K562 (cell line): ENCODE measurements at regions not wholly inside any gene's neighbourhood (a gene's known extent, or its start where the extent isn't known, plus 50 kb on each side); places are given as distances from the start of the nearest gene placed in this dataset.

Experiments used
- ATAC-seq: fragments of 200-7000 bp; cut with Tn5 transposase; 3 replicates; pipeline ENCODE4 v1.9.1; 2020; ENCODE audit warnings: moderate library complexity
- BruUV-seq: library from RNA; stranded (reverse); fragments of 400-500 nt; replicated peaks from 2 replicates; lab custom pipeline; 2021; lab: Mats Ljungman, UMichigan
- CTCF ChIA-PET: fragments of 300-600 bp; formaldehyde crosslinking; extraction: SDS; loops from one replicate; lab custom pipeline; 2021; ENCODE audit warnings: low intra/inter-chr PET ratio; lab: Yijun Ruan, JAX
- POLR2A ChIA-PET: fragments of 300-600, 350-650 bp; sonication (Branson Sonifier 250); formaldehyde crosslinking; extraction: SDS; loops from one replicate; lab custom pipeline; 2021; ENCODE audit warnings: antibody characterized with exemption, inconsistent platforms; lab: Yijun Ruan, JAX
- DNase-seq, 4 experiments: peaks; one replicate each; pipeline versions ENCODE4 v3.0.0 to v3.0.0-alpha.2; 2011 to 2018; ENCODE audit warnings: low spot score in 3 of 4, mixed read lengths in 3 of 4; ENCODE audit errors: extremely low read depth in 1 of 4
- FAIRE-seq: peaks from 2 replicates; lab custom pipeline; 2011; peaks lifted over from hg19 to GRCh38; lab: Jason Lieb, UNC
- H2AFZ ChIP-seq: 2 replicates; pipeline ENCODE4 v1.6.0; 2011; ENCODE audit warnings: low read depth, low read length, control low read depth, inconsistent platforms
- H3K27ac ChIP-seq: fragments of 200-600 bp; 3 replicates; pipeline ENCODE4 v1.8.0; 2011; ENCODE audit warnings: low read depth, mild to moderate bottlenecking, control low read depth, inconsistent platforms, low read length, moderate library complexity, mixed read lengths; ENCODE audit errors: extremely low read depth
- H3K27me3 ChIP-seq, 2 experiments: fragments of 300-600 bp in 1 of 2; 2 replicates in 1 of 2; 3 replicates in 1 of 2; pipeline versions ENCODE4 v1.6.0 to v1.8.0; 2011; ENCODE audit warnings: inconsistent platforms in 2 of 2, low read length in 2 of 2, mild to moderate bottlenecking in 1 of 2, mixed read lengths in 1 of 2, moderate library complexity in 1 of 2; ENCODE audit not compliant: control insufficient read depth in 2 of 2, insufficient read depth in 2 of 2
- H3K36me3 ChIP-seq: fragments of 300-600 bp; 3 replicates; pipeline ENCODE4 v1.8.0; 2011; ENCODE audit warnings: mild to moderate bottlenecking, low read length, inconsistent platforms; ENCODE audit not compliant: control insufficient read depth, insufficient read depth
- H3K4me1 ChIP-seq, 2 experiments: fragments of 200-600 bp in 1 of 2; replicated peaks in 1 of 2; 2 replicates in 1 of 2; 3 replicates in 1 of 2; pipeline versions ENCODE4 v1.5.1 to v1.8.0; 2011; ENCODE audit warnings: inconsistent platforms in 2 of 2, low read length in 2 of 2, mild to moderate bottlenecking in 1 of 2, mixed read lengths in 1 of 2, moderate library complexity in 1 of 2; ENCODE audit not compliant: control insufficient read depth in 2 of 2, insufficient read depth in 2 of 2
- H3K4me2 ChIP-seq: 2 replicates; pipeline ENCODE4 v1.6.1; 2011; ENCODE audit warnings: low read length, control low read depth, inconsistent platforms, mixed read lengths; ENCODE audit not compliant: insufficient read depth
- H3K4me3 ChIP-seq: fragments of 200-600 bp; sonication (generic), shearing (Covaris generic); 2 replicates; pipeline ENCODE4 v1.5.1; 2016; ENCODE audit warnings: control low read depth, inconsistent platforms
- H3K79me2 ChIP-seq: fragments of 200-600 bp; 3 replicates; pipeline ENCODE4 v1.8.0; 2011; ENCODE audit warnings: low read length, inconsistent platforms; ENCODE audit not compliant: control insufficient read depth, insufficient read depth
- H3K9ac ChIP-seq, 2 experiments: 2 replicates each; pipeline versions ENCODE4 v1.6.0 to v1.6.1; 2011; ENCODE audit warnings: low read depth in 2 of 2, low read length in 2 of 2, control low read depth in 1 of 2, inconsistent platforms in 1 of 2, mild to moderate bottlenecking in 1 of 2, mixed read lengths in 1 of 2; ENCODE audit not compliant: insufficient read depth in 1 of 2
- H3K9me1 ChIP-seq: one replicate; pipeline ENCODE4 v1.6.0; 2011; ENCODE audit warnings: inconsistent platforms, mild to moderate bottlenecking, low read length, moderate library complexity; ENCODE audit not compliant: control insufficient read depth, insufficient read depth
- H3K9me3 ChIP-seq: replicated peaks from 2 replicates; pipeline ENCODE4 v1.5.1; 2011; ENCODE audit warnings: low read depth, low read length, inconsistent platforms; ENCODE audit not compliant: control insufficient read depth, insufficient read depth
- H4K20me1 ChIP-seq: replicated peaks from 2 replicates; pipeline ENCODE4 v1.6.1; 2011; ENCODE audit warnings: low read length, inconsistent platforms, mixed read lengths; ENCODE audit not compliant: control insufficient read depth, insufficient read depth
- CTCFL ChIP-seq: IDR thresholded peaks from 2 replicates; pipeline ENCODE4 v1.6.1; 2011; ENCODE audit warnings: borderline replicate concordance, low read depth, mild to moderate bottlenecking, moderate library complexity, low read length; ENCODE audit not compliant: insufficient read depth, poor library complexity, severe bottlenecking
- DPF2 ChIP-seq: fragments of 450-650 bp; IDR thresholded peaks from 2 replicates; pipeline ENCODE4 v1.6.1; 2016
- HSF4 ChIP-seq: fragments of 250-450 bp; sonication (Bioruptor Pico); IDR thresholded peaks from 2 replicates; pipeline ENCODE4 v2.1.2; 2022; ENCODE audit warnings: mild to moderate bottlenecking, moderate library complexity, borderline replicate concordance
- U2AF2 ChIP-seq: fragments of 200-400 bp; formaldehyde crosslinking; optimal IDR thresholded peaks from 2 replicates; pipeline ENCODE3; 2017; ENCODE audit warnings: low read depth, mild to moderate bottlenecking, low read length
- XRCC4 ChIP-seq: IDR thresholded peaks from one replicate; pipeline ENCODE4 v1.6.1; 2011; ENCODE audit not compliant: insufficient read depth, insufficient read length; ENCODE audit errors: extremely low read depth
- ZC3H4 ChIP-seq: sonication (generic); formaldehyde crosslinking; IDR thresholded peaks from 2 replicates; pipeline ENCODE4 v1.9.0; 2021; ENCODE audit warnings: missing genetic modification reagents, borderline replicate concordance
- ZNF146 ChIP-seq: IDR thresholded peaks from one replicate; pipeline ENCODE4 v1.6.1; 2018; ENCODE audit warnings: missing compliant biosample characterization; ENCODE audit not compliant: unreplicated experiment
- ZNF239 ChIP-seq: fragments of 250-450 bp; sonication (Bioruptor Pico); IDR thresholded peaks from 2 replicates; pipeline ENCODE4 v1.4.0; 2020; ENCODE audit warnings: mild to moderate bottlenecking
- ZNF318 ChIP-seq, 2 experiments: fragments of 450-650 bp; IDR thresholded peaks; 2 replicates each; pipeline ENCODE4 v1.6.1; 2016; ENCODE audit warnings: mild to moderate bottlenecking in 2 of 2, borderline replicate concordance in 1 of 2, low read depth in 1 of 2, moderate library complexity in 1 of 2
- ZNF699 ChIP-seq: fragments of 250-450 bp; sonication (Bioruptor Pico); IDR thresholded peaks from 2 replicates; pipeline ENCODE4 v1.8.0; 2021; ENCODE audit warnings: mild to moderate bottlenecking, moderate library complexity; ENCODE audit not compliant: insufficient replicate concordance
- ZNF717 ChIP-seq: fragments of 250-450 bp; sonication (Bioruptor Pico); IDR thresholded peaks from 2 replicates; pipeline ENCODE4 v1.5.0; 2021
- WGBS: fragments of 100-300 bp; shearing (Covaris generic); methylation state at CpG from one replicate; pipeline ENCODE4 v1.1.6; 2016; ENCODE audit warnings: low coverage, mixed read lengths; ENCODE audit not compliant: insufficient coverage; ENCODE audit errors: missing lambda C conversion rate; 5-methylcytosine and 5-hydroxymethylcytosine counted together
- in situ Hi-C: fragments of 300-500 bp; cut with MboI; formaldehyde crosslinking; loops from 4 replicates; pipeline ENCODE4 v1.15.0; 2018; ENCODE audit warnings: inconsistent platforms, mixed read lengths
- intact Hi-C: fragments of 100-400 bp; cut with micrococcal nuclease; formaldehyde crosslinking; loops from 2 replicates; pipeline ENCODE4 v1.14.2; 2022

- TF ChIP-seq HSF4 (CRISPR knock-in tag) (no peak), U2AF2 (no peak), ZNF717 (no peak)
These were observed 192.8 kb downstream of the BCL11B start (continued) for GRCh38 chr14:99079061-99079727.

GRCh38 chr14:99080306-99080705 lies 191.7 kb downstream of the BCL11B start:
- Histone ChIP-seq H3K4me3 (no peak overlapping the region), H3K9me3 (no peaks in the 10 kb centered on the region), H3K27me3 (no peaks in the 10 kb centered on the region), H3K9me1 (no peaks in the 10 kb centered on the region), H3K27ac (no peak overlapping the region), H3K36me3 (no peaks in the 10 kb centered on the region), H2AFZ (no peak overlapping the region), H3K4me2 (no peak overlapping the region), H3K9ac (no peak overlapping the region), H3K79me2 (no peaks in the 10 kb centered on the region), H3K4me1 (no peaks in the 10 kb centered on the region), H4K20me1 (no peaks in the 10 kb centered on the region)
- intact Hi-C loops: no loop called here
- POLR2A ChIA-PET: no interaction called here
- WGBS: 0% methylated on average over 2 of the region's 3 CpGs
- FAIRE-seq: no peak
- DNase-seq: no peak
- in situ Hi-C loops: no loop called here
- BruUV-seq: no TSS peak
- ATAC-seq: no peak
- CTCF ChIA-PET: no interaction called here
- TF ChIP-seq XRCC4: no peak
- no peak for TF ChIP-seq ZNF699 (CRISPR knock-in tag)
- no peak for TF ChIP-seq DPF2
- TF ChIP-seq ZNF239 (CRISPR knock-in tag): no peak
- TF ChIP-seq ZNF318 (IDR thresholded peaks at IDR 0.05; ENCODE audit: borderline replicate concordance in 1 of 2, low read depth in 1 of 2): no peak
- TF ChIP-seq CTCFL: no peak
- no peak for TF ChIP-seq ZNF146 (CRISPR knock-in tag)
- TF ChIP-seq ZC3H4 (CRISPR knock-in tag): no peak
